ENCODE measurements at regions not wholly inside any gene's neighbourhood (a gene's known extent, or its start where the extent isn't known, plus 50 kb on each side); places are given as distances from the start of the nearest gene placed in this dataset.

GRCh38 chr15:26084771-26085170, 221.6 kb upstream of the ATP10A start:
- TF ChIP-seq GATA3 (IDR thresholded peaks at IDR 0.05; ENCODE audit: low read depth, low read length) (no peak), GATA2 (IDR thresholded peaks at IDR 0.05; ENCODE audit: low read depth, low read length) (no peak)

All from SH-SY5Y (cell line).